Sciatic nerve (tissue), 2 donors: ENCODE measurements at regions not wholly inside any gene's neighbourhood (a gene's known extent, or its start where the extent isn't known, plus 50 kb on each side); places are given as distances from the start of the nearest gene placed in this dataset.

Experiments
- ATAC-seq: fragments of 200-7000 bp; cut with Tn5 transposase; one replicate; pipeline ENCODE4 v1.9.1; 2020; ENCODE audit warnings: mild to moderate bottlenecking, moderate library complexity
- DNase-seq: peaks from one replicate; pipeline ENCODE4 v3.0.0-alpha.2; 2020; ENCODE audit warnings: low spot score
- intact Hi-C: fragments of 100-400 bp; cut with DNase I; formaldehyde crosslinking; loops from one replicate; pipeline ENCODE4 v1.14.2; 2022
- donor health status: DM: no; HTN: no; CAD: no.
- donor health status: DM: no; HTN: no; CAD: no.

GRCh38 chr20:41956338-41957074 lies 338.3 kb upstream of the CHD6 start:
- intact Hi-C loops: no loop called here
- DNase-seq: no peak
- no peak for ATAC-seq

- ATAC-seq: no peak
- intact Hi-C loops: no loop called here
- DNase-seq: no peak
Measured at GRCh38 chr20:41952166-41952565, 334.0 kb upstream of the CHD6 start.

- no peak for ATAC-seq
- DNase-seq: no peak
- intact Hi-C loops: no loop called here
Measured at GRCh38 chr20:41951615-41952014, 333.4 kb upstream of the CHD6 start.

- intact Hi-C loops: no loop called here
- no peak for ATAC-seq
- DNase-seq: no peak
Measured at GRCh38 chr20:41939659-41940058, 321.5 kb upstream of the CHD6 start.

- ATAC-seq (no peak), DNase-seq (no peak)
- intact Hi-C loops: no loop called here
Measured at GRCh38 chr20:41938353-41938752, 320.2 kb upstream of the CHD6 start.

GRCh38 chr20:41935259-41935791 lies 317.1 kb upstream of the CHD6 start:
- no peak for DNase-seq
- intact Hi-C loops: no loop called here
- no peak for ATAC-seq

- DNase-seq (no peak), ATAC-seq (no peak)
- intact Hi-C loops: no loop called here
Measured at GRCh38 chr20:41932431-41932830, 314.3 kb upstream of the CHD6 start.

- DNase-seq: no peak
- no peak for ATAC-seq
- intact Hi-C loops: no loop called here
Measured at GRCh38 chr20:41927655-41928054, 309.5 kb upstream of the CHD6 start.

GRCh38 chr20:41927189-41927588 lies 309.0 kb upstream of the CHD6 start:
- intact Hi-C loops: no loop called here
- no peak for DNase-seq

GRCh38 chr20:41925476-41925875 lies 307.3 kb upstream of the CHD6 start:
- intact Hi-C loops: no loop called here
- ATAC-seq (no peak), DNase-seq (no peak)

More at GRCh38 chr20:41927189-41927588, 309.0 kb upstream of the CHD6 start:
- no peak for ATAC-seq

GRCh38 chr20:41923624-41924023 lies 305.4 kb upstream of the CHD6 start:
- no peak for ATAC-seq
- intact Hi-C loops: no loop called here
- DNase-seq: no peak

GRCh38 chr20:41913146-41913545 lies 295.0 kb upstream of the CHD6 start:
- ATAC-seq (no peak), DNase-seq (no peak)
- intact Hi-C loops: no loop called here

GRCh38 chr20:41910558-41910957 lies 292.4 kb upstream of the CHD6 start:
- ATAC-seq (no peak), DNase-seq (no peak)
- intact Hi-C loops: no loop called here

- intact Hi-C loops: no loop called here
- DNase-seq (no peak), ATAC-seq (no peak)
Measured at GRCh38 chr20:41905199-41905598, 287.0 kb upstream of the CHD6 start.

- intact Hi-C loops: no loop called here
- no peak for DNase-seq
Measured at GRCh38 chr20:41903586-41903985, 285.4 kb upstream of the CHD6 start.

GRCh38 chr20:41902346-41902745 lies 284.2 kb upstream of the CHD6 start:
- DNase-seq: no peak
- intact Hi-C loops: no loop called here
- no peak for ATAC-seq

More at GRCh38 chr20:41903586-41903985, 285.4 kb upstream of the CHD6 start:
- ATAC-seq: peak; percentile 53

GRCh38 chr20:41900201-41900691 lies 282.1 kb upstream of the CHD6 start:
- DNase-seq (no peak), ATAC-seq (no peak)
- intact Hi-C loops: no loop called here

- intact Hi-C loops: no loop called here
- no peak for ATAC-seq
- no peak for DNase-seq
Measured at GRCh38 chr20:41897708-41898107, 279.5 kb upstream of the CHD6 start.

- DNase-seq: no peak
- no peak for ATAC-seq
- intact Hi-C loops: no loop called here
Measured at GRCh38 chr20:41895241-41896032, 277.3 kb upstream of the CHD6 start.
